SK-N-SH treated with all-trans-retinoic acid at 6 μM for 48 hours (cell line): ENCODE measurements at regions not wholly inside any gene's neighbourhood (a gene's known extent, or its start where the extent isn't known, plus 50 kb on each side); places are given as distances from the start of the nearest gene placed in this dataset.

Source experiments
- ATAC-seq: fragments of 200-7000 bp; cut with Tn5 transposase; 3 replicates; pipeline ENCODE4 v1.9.1; 2020; ENCODE audit warnings: mild to moderate bottlenecking, moderate library complexity
- ARNTL ChIP-seq: fragments of 450-650 bp; formaldehyde crosslinking; IDR thresholded peaks from 2 replicates; pipeline ENCODE4 v1.5.0; 2020; ENCODE audit warnings: low read depth, mild to moderate bottlenecking, moderate library complexity, borderline replicate concordance
- BACH2 ChIP-seq: fragments of 250-450 bp; sonication (Bioruptor Pico); IDR thresholded peaks from 2 replicates; pipeline ENCODE4 v1.9.0; 2021; ENCODE audit warnings: mild to moderate bottlenecking, borderline replicate concordance
- CREB5 ChIP-seq: fragments of 250-450 bp; sonication (Bioruptor Pico); IDR thresholded peaks from 2 replicates; pipeline ENCODE4 v1.5.1; 2020; ENCODE audit warnings: low read depth, mild to moderate bottlenecking, moderate library complexity
- CSDC2 ChIP-seq: fragments of 250-450 bp; sonication (Bioruptor Pico); IDR thresholded peaks from 2 replicates; pipeline ENCODE4 v1.5.0; 2020; ENCODE audit warnings: mild to moderate bottlenecking, moderate library complexity
- CSRNP3 ChIP-seq: fragments of 250-450 bp; sonication (Bioruptor Pico); IDR thresholded peaks from 2 replicates; pipeline ENCODE4 v1.5.1; 2021; ENCODE audit warnings: mild to moderate bottlenecking, moderate library complexity
- ESRRG ChIP-seq: fragments of 250-450 bp; sonication (Bioruptor Pico); IDR thresholded peaks from 2 replicates; pipeline ENCODE4 v1.6.1; 2021; ENCODE audit warnings: mild to moderate bottlenecking
- GLIS3 ChIP-seq: fragments of 250-450 bp; sonication (Bioruptor Pico); IDR thresholded peaks from 2 replicates; pipeline ENCODE4 v1.5.0; 2020; ENCODE audit warnings: mild to moderate bottlenecking, moderate library complexity
- ISL1 ChIP-seq: fragments of 250-450 bp; sonication (Bioruptor Pico); IDR thresholded peaks from 2 replicates; pipeline ENCODE4 v2.1.2; 2022; ENCODE audit warnings: mild to moderate bottlenecking, moderate library complexity
- PPARA ChIP-seq: fragments of 250-450 bp; sonication (Bioruptor Pico); IDR thresholded peaks from 2 replicates; pipeline ENCODE4 v1.5.0; 2020; ENCODE audit warnings: mild to moderate bottlenecking, borderline replicate concordance
- RARB ChIP-seq: fragments of 250-450 bp; sonication (Bioruptor Pico); IDR thresholded peaks from 2 replicates; pipeline ENCODE4 v1.8.0; 2021; ENCODE audit warnings: mild to moderate bottlenecking, moderate library complexity
- SNAI2 ChIP-seq: fragments of 250-450 bp; sonication (Bioruptor Pico); IDR thresholded peaks from 2 replicates; pipeline ENCODE4 v1.5.0; 2020; ENCODE audit warnings: mild to moderate bottlenecking, moderate library complexity
- TCF4 ChIP-seq: fragments of 250-450 bp; sonication (Bioruptor Pico); IDR thresholded peaks from 2 replicates; pipeline ENCODE4 v1.8.0; 2021; ENCODE audit warnings: mild to moderate bottlenecking, moderate library complexity, borderline replicate concordance
- TOX ChIP-seq: fragments of 250-450 bp; sonication (Bioruptor Pico); IDR thresholded peaks from 2 replicates; pipeline ENCODE4 v1.8.0; 2021; ENCODE audit warnings: mild to moderate bottlenecking, moderate library complexity, borderline replicate concordance
- ZC3H10 ChIP-seq: fragments of 250-450 bp; sonication (Bioruptor Pico); IDR thresholded peaks from 2 replicates; pipeline ENCODE4 v1.5.1; 2021; ENCODE audit warnings: mild to moderate bottlenecking, moderate library complexity
- ZFP3 ChIP-seq: fragments of 250-450 bp; sonication (Bioruptor Pico); IDR thresholded peaks from 2 replicates; pipeline ENCODE4 v1.5.0; 2020; ENCODE audit warnings: mild to moderate bottlenecking, moderate library complexity
- ZFP30 ChIP-seq: fragments of 450-650 bp; formaldehyde crosslinking; IDR thresholded peaks from 2 replicates; pipeline ENCODE4 v1.5.0; 2022; ENCODE audit warnings: mild to moderate bottlenecking, moderate library complexity
- ZNF565 ChIP-seq: fragments of 450-650 bp; formaldehyde crosslinking; conservative IDR thresholded peaks from 2 replicates; pipeline ENCODE4 v1.5.0; 2020; ENCODE audit warnings: low read depth, mild to moderate bottlenecking, moderate library complexity
- ZNF70 ChIP-seq: fragments of 450-650 bp; formaldehyde crosslinking; IDR thresholded peaks from 2 replicates; pipeline ENCODE4 v1.5.0; 2020; ENCODE audit warnings: mild to moderate bottlenecking, moderate library complexity
- ZNF8 ChIP-seq: fragments of 450-650 bp; formaldehyde crosslinking; IDR thresholded peaks from 2 replicates; pipeline ENCODE4 v1.5.0; 2020; ENCODE audit warnings: mild to moderate bottlenecking, moderate library complexity
- TF ChIP-seq, protein P1 (sequence below): fragments of 250-450 bp; sonication (Bioruptor Pico); IDR thresholded peaks from 2 replicates; pipeline ENCODE4 v1.8.0; 2020; ENCODE audit warnings: mild to moderate bottlenecking, moderate library complexity, borderline replicate concordance
- TF ChIP-seq, protein P2 (sequence below): fragments of 250-450 bp; sonication (Bioruptor Pico); IDR thresholded peaks from 2 replicates; pipeline ENCODE4 v1.5.0; 2020; ENCODE audit warnings: mild to moderate bottlenecking, moderate library complexity

GRCh38 chr15:70602834-70603560 lies 160.4 kb downstream of the UACA start:
- TF ChIP-seq ESRRG (CRISPR knock-in tag) (no peak), ZNF565 (CRISPR knock-in tag) (no peak), TOX (CRISPR knock-in tag) (no peak), ZFP3 (CRISPR knock-in tag) (no peak), SNAI2 (CRISPR knock-in tag) (no peak), ISL1 (CRISPR knock-in tag) (no peak), TCF4 (no peak), BACH2 (CRISPR knock-in tag) (no peak), CREB5 (CRISPR knock-in tag) (no peak)
- TF ChIP-seq, protein P1, sequence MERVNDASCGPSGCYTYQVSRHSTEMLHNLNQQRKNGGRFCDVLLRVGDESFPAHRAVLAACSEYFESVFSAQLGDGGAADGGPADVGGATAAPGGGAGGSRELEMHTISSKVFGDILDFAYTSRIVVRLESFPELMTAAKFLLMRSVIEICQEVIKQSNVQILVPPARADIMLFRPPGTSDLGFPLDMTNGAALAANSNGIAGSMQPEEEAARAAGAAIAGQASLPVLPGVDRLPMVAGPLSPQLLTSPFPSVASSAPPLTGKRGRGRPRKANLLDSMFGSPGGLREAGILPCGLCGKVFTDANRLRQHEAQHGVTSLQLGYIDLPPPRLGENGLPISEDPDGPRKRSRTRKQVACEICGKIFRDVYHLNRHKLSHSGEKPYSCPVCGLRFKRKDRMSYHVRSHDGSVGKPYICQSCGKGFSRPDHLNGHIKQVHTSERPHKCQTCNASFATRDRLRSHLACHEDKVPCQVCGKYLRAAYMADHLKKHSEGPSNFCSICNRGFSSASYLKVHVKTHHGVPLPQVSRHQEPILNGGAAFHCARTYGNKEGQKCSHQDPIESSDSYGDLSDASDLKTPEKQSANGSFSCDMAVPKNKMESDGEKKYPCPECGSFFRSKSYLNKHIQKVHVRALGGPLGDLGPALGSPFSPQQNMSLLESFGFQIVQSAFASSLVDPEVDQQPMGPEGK (CRISPR knock-in tag) = no peak
- ATAC-seq = no peak

DNA sequence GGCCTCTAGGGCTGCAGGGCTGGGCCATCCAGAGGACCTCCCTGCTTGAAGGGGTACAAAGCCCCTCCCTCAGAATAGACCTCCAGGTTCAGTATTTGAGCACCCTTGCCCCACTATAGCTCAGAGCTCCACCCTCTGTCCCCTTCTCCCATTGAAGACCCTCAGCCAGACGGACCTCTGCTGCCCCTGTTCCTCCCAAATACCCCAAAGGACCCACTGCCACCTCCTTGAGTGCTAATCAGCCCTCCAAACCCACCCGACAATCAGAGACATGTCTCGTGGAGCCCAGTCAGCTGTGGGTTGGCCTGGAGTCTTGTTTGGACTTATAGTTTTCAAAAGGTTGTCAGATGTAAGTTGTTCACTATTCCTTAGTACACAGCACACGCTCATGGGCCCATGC lies 161.1 kb downstream of the UACA start:
- TF ChIP-seq, protein P2, sequence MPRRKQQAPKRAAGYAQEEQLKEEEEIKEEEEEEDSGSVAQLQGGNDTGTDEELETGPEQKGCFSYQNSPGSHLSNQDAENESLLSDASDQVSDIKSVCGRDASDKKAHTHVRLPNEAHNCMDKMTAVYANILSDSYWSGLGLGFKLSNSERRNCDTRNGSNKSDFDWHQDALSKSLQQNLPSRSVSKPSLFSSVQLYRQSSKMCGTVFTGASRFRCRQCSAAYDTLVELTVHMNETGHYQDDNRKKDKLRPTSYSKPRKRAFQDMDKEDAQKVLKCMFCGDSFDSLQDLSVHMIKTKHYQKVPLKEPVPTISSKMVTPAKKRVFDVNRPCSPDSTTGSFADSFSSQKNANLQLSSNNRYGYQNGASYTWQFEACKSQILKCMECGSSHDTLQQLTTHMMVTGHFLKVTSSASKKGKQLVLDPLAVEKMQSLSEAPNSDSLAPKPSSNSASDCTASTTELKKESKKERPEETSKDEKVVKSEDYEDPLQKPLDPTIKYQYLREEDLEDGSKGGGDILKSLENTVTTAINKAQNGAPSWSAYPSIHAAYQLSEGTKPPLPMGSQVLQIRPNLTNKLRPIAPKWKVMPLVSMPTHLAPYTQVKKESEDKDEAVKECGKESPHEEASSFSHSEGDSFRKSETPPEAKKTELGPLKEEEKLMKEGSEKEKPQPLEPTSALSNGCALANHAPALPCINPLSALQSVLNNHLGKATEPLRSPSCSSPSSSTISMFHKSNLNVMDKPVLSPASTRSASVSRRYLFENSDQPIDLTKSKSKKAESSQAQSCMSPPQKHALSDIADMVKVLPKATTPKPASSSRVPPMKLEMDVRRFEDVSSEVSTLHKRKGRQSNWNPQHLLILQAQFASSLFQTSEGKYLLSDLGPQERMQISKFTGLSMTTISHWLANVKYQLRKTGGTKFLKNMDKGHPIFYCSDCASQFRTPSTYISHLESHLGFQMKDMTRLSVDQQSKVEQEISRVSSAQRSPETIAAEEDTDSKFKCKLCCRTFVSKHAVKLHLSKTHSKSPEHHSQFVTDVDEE (CRISPR knock-in tag) = no peak
- TF ChIP-seq CREB5 (CRISPR knock-in tag) (no peak), CSRNP3 (no peak), BACH2 (CRISPR knock-in tag) (no peak), RARB (CRISPR knock-in tag) (no peak), GLIS3 (CRISPR knock-in tag) (no peak), PPARA (CRISPR knock-in tag) (no peak), ISL1 (CRISPR knock-in tag) (no peak), ARNTL (CRISPR knock-in tag) (no peak), TOX (CRISPR knock-in tag) (no peak), SNAI2 (CRISPR knock-in tag) (no peak), ZFP30 (no peak), ZNF70 (CRISPR knock-in tag) (no peak), ZNF8 (CRISPR knock-in tag) (no peak), TCF4 (no peak), ESRRG (CRISPR knock-in tag) (no peak), ZC3H10 (CRISPR knock-in tag) (no peak), CSDC2 (CRISPR knock-in tag) (no peak), ZFP3 (CRISPR knock-in tag) (no peak)
- TF ChIP-seq, protein P1 (CRISPR knock-in tag) = no peak
- no peak for ATAC-seq
